ENCODE measurements at regions not wholly inside any gene's neighbourhood (a gene's known extent, or its start where the extent isn't known, plus 50 kb on each side); places are given as distances from the start of the nearest gene placed in this dataset.
A peak's percentile ranks its signal among the peaks of the same experiment; 100 is the strongest.

- peak overlapping the region; percentile 82 to 92 for H3K27ac ChIP-seq
- ATAC-seq: no peak
- H3K4me1 ChIP-seq: peaks cover 55% of the 10 kb centered on the region
Observed at GRCh38 chr7:106772655-106773108, 92.4 kb upstream of the PIK3CG start.

GRCh38 chr7:106773228-106773627, 91.9 kb upstream of the PIK3CG start:
- TF ChIP-seq POLR2A (IDR thresholded peaks at IDR 0.05; ENCODE audit: low read length): no peak
- H3K4me3 ChIP-seq: no peak overlapping the region
- peak overlapping the region; percentile 82 to 92 for H3K27ac ChIP-seq
- H3K4me1 ChIP-seq: peaks cover 55% of the 10 kb centered on the region
- DNase-seq (ENCODE audit: low read depth in 1 of 2, low spot score in 1 of 2) (peak in 1 of 2 experiments; percentile 31), FAIRE-seq (no peak), ATAC-seq (no peak)
- POLR2A ChIA-PET: no interaction called here
- 97% methylated on average over 1 of the region's 1 CpG for WGBS (ENCODE audit: missing lambda C conversion rate)
- CTCF ChIA-PET: no interaction called here
- H3K9me3 ChIP-seq: no peaks in the 10 kb centered on the region
- peak overlapping the region; percentile 55 for H3K4me2 ChIP-seq

More at GRCh38 chr7:106772655-106773108, 92.4 kb upstream of the PIK3CG start:
- Histone ChIP-seq H3K4me2 (peak overlapping the region; percentile 55), H3K9me3 (no peaks in the 10 kb centered on the region), H3K4me3 (no peak overlapping the region)
- ChIA-PET POLR2A (no interaction called here), CTCF (no interaction called here)
- DNase-seq (ENCODE audit: low read depth in 1 of 2, low spot score in 1 of 2) (peak in 1 of 2 experiments; percentile 42), FAIRE-seq (no peak)
- 44% methylated on average over 3 of the region's 3 CpGs for WGBS (ENCODE audit: missing lambda C conversion rate)
- TF ChIP-seq FOSL2 (IDR thresholded peaks at IDR 0.05) (no peak), FOSL2 (CRISPR knock-in tag; IDR thresholded peaks at IDR 0.05) (peak; percentile 72), CHD4 (IDR thresholded peaks at IDR 0.05; ENCODE audit: borderline replicate concordance) (no peak), JUNB (IDR thresholded peaks at IDR 0.05) (0 out of 2 replicates have a peak, but pooled peaks have one; percentile 25), POLR2AphosphoS2 (conservative IDR thresholded peaks at IDR 0.05; ENCODE audit: low read length) (no peak), RNF2 (IDR thresholded peaks at IDR 0.05; ENCODE audit: borderline replicate concordance, low read depth) (no peak), MAFK (IDR thresholded peaks at IDR 0.05; ENCODE audit: partially characterized antibody) (peak; percentile 68), POLR2A (IDR thresholded peaks at IDR 0.05; ENCODE audit: low read length) (no peak)

- H3K4me3 ChIP-seq: no peak overlapping the region
- no peak for ATAC-seq
- H3K9me3 ChIP-seq: no peaks in the 10 kb centered on the region
- DNase-seq (ENCODE audit: low read depth in 1 of 2, low spot score in 1 of 2): no peak
- peak overlapping the region; percentile 82 to 92 for H3K27ac ChIP-seq
- WGBS (ENCODE audit: missing lambda C conversion rate): 98% methylated on average over 2 of the region's 2 CpGs
- H3K4me1 ChIP-seq: peaks cover 55% of the 10 kb centered on the region
- ChIA-PET CTCF (no interaction called here), POLR2A (interaction anchor here (1.5 to 2.0 kb wide), 2 partner anchors 395 to 489 kb away, joined by 5 to 10 read pairs; partner anchors contain the start of genes HBP1 and NAMPT)
- FAIRE-seq: no peak
- no peak for TF ChIP-seq HMGXB4 (CRISPR knock-in tag; IDR thresholded peaks at IDR 0.05; ENCODE audit: borderline replicate concordance)
- TF ChIP-seq CHD4 (IDR thresholded peaks at IDR 0.05; ENCODE audit: borderline replicate concordance): no peak
- peak overlapping the region; percentile 78 for H3K4me2 ChIP-seq
Observed at GRCh38 chr7:106773721-106774120, 91.4 kb upstream of the PIK3CG start.

GRCh38 chr7:106774213-106774767, 90.8 kb upstream of the PIK3CG start:
- peak overlapping the region; percentile 78 for H3K4me2 ChIP-seq
- no peaks in the 10 kb centered on the region for H3K9me3 ChIP-seq
- ATAC-seq (no peak), DNase-seq (ENCODE audit: low read depth in 1 of 2, low spot score in 1 of 2) (no peak), FAIRE-seq (no peak)
- H3K27ac ChIP-seq: peak overlapping the region; percentile 82 to 92
- peak overlapping the region; percentile 35 for H3K4me3 ChIP-seq
- H3K4me1 ChIP-seq: peaks cover 56% of the 10 kb centered on the region
- WGBS (ENCODE audit: missing lambda C conversion rate): 25% methylated on average over 4 of the region's 4 CpGs
- CTCF ChIA-PET: interaction anchor here (0.5 to 1.6 kb wide), 3 partner anchors 38 to 805 kb away, joined by 6 to 12 read pairs (median 6); partner anchors contain the start of gene CCDC71L
- POLR2A ChIA-PET: interaction anchor here (1.1 to 2.0 kb wide), 4 partner anchors 114 to 489 kb away, joined by 3 to 10 read pairs (median 4); partner anchors contain the start of genes CCDC71L, HBP1 and NAMPT
- TF ChIP-seq NR3C1 (IDR thresholded peaks at IDR 0.05) (no peak), EP300 (IDR thresholded peaks at IDR 0.05) (no peak), TFCP2L1 (CRISPR knock-in tag; IDR thresholded peaks at IDR 0.05) (no peak), EHMT2 (IDR thresholded peaks at IDR 0.05; ENCODE audit: low read depth) (no peak), RARB (CRISPR knock-in tag; IDR thresholded peaks at IDR 0.05) (no peak), JUNB (IDR thresholded peaks at IDR 0.05) (no peak), RFX5 (IDR thresholded peaks at IDR 0.05) (no peak), FOSB (CRISPR knock-in tag; IDR thresholded peaks at IDR 0.05) (no peak), BCL3 (IDR thresholded peaks at IDR 0.05) (no peak), ESRRA (IDR thresholded peaks at IDR 0.05; ENCODE audit: borderline replicate concordance, low read length) (no peak), CBX8 (IDR thresholded peaks at IDR 0.05) (no peak), HOXB13 (CRISPR knock-in tag; IDR thresholded peaks at IDR 0.05; ENCODE audit: low read depth) (no peak), MAZ (IDR thresholded peaks at IDR 0.05; ENCODE audit: borderline replicate concordance, low read depth, low read length) (no peak), KDM5A (IDR thresholded peaks at IDR 0.05) (no peak), NFE2L2 (conservative IDR thresholded peaks at IDR 0.05; ENCODE audit: low read length) (no peak), REST (IDR thresholded peaks at IDR 0.05) (no peak), RNF2 (IDR thresholded peaks at IDR 0.05; ENCODE audit: borderline replicate concordance, low read depth) (no peak), HOXB5 (CRISPR knock-in tag; IDR thresholded peaks at IDR 0.05) (no peak)

Measured in A549 (cell line).